ENCODE measurements at regions not wholly inside any gene's neighbourhood (a gene's known extent, or its start where the extent isn't known, plus 50 kb on each side); places are given as distances from the start of the nearest gene placed in this dataset.
A peak's percentile ranks its signal among the peaks of the same experiment; 100 is the strongest.
"Not testable (repeated sequence)": the region's sequence is repeated elsewhere in the genome, so short reads cannot be mapped to it uniquely, and the experiment has no call there.

- 92% methylated on average over 2 of the region's 4 CpGs for WGBS (ENCODE audit: insufficient coverage)
- H3K4me1 ChIP-seq (ENCODE audit: control insufficient read depth, insufficient read depth, low read length), result no peaks in the 10 kb centered on the region
Measured at GRCh38 chr11:29251738-29252137, 765.1 kb downstream of the KCNA4 start.

GRCh38 chr11:29249713-29250112 lies 767.1 kb downstream of the KCNA4 start:
- no peak for DNase-seq
- H3K4me1 ChIP-seq (ENCODE audit: control insufficient read depth, insufficient read depth, low read length), result no peaks in the 10 kb centered on the region
- WGBS (ENCODE audit: insufficient coverage), result no CpG with 5 or more reads among the region's 2 CpGs
- no peak overlapping the region for H3K4me3 ChIP-seq (ENCODE audit: low read length)
- no peaks in the 10 kb centered on the region for H3K36me3 ChIP-seq (ENCODE audit: control insufficient read depth, insufficient read depth, low read length)
- H3K9me3 ChIP-seq (replicated peaks; ENCODE audit: control insufficient read depth, low read depth, low read length), result no peaks in the 10 kb centered on the region
- H3K27ac ChIP-seq (ENCODE audit: low read length), result no peak overlapping the region
- H3K27me3 ChIP-seq (ENCODE audit: control insufficient read depth, insufficient read depth, low read length), result no peaks in the 10 kb centered on the region

More at GRCh38 chr11:29251738-29252137, 765.1 kb downstream of the KCNA4 start:
- Histone ChIP-seq H3K9me3 (replicated peaks; ENCODE audit: control insufficient read depth, low read depth, low read length) (no peaks in the 10 kb centered on the region), H3K36me3 (ENCODE audit: control insufficient read depth, insufficient read depth, low read length) (no peaks in the 10 kb centered on the region), H3K27me3 (ENCODE audit: control insufficient read depth, insufficient read depth, low read length) (no peaks in the 10 kb centered on the region), H3K27ac (ENCODE audit: low read length) (no peak overlapping the region), H3K4me3 (ENCODE audit: low read length) (no peak overlapping the region)
- DNase-seq, result no peak

- H3K4me3 ChIP-seq (ENCODE audit: low read length), result no peak overlapping the region
- H3K36me3 ChIP-seq (ENCODE audit: control insufficient read depth, insufficient read depth, low read length), result no peaks in the 10 kb centered on the region
- no peaks in the 10 kb centered on the region for H3K27me3 ChIP-seq (ENCODE audit: control insufficient read depth, insufficient read depth, low read length)
- H3K9me3 ChIP-seq (replicated peaks; ENCODE audit: control insufficient read depth, low read depth, low read length), result no peaks in the 10 kb centered on the region
- H3K4me1 ChIP-seq (ENCODE audit: control insufficient read depth, insufficient read depth, low read length), result no peaks in the 10 kb centered on the region
- no peak for DNase-seq
- H3K27ac ChIP-seq (ENCODE audit: low read length), result no peak overlapping the region
Measured at GRCh38 chr11:29244355-29244754, 772.5 kb downstream of the KCNA4 start.

- Histone ChIP-seq H3K4me1 (ENCODE audit: control insufficient read depth, insufficient read depth, low read length) (no peaks in the 10 kb centered on the region), H3K36me3 (ENCODE audit: control insufficient read depth, insufficient read depth, low read length) (no peaks in the 10 kb centered on the region), H3K9me3 (replicated peaks; ENCODE audit: control insufficient read depth, low read depth, low read length) (no peaks in the 10 kb centered on the region), H3K27ac (ENCODE audit: low read length) (no peak overlapping the region), H3K27me3 (ENCODE audit: control insufficient read depth, insufficient read depth, low read length) (no peaks in the 10 kb centered on the region), H3K4me3 (ENCODE audit: low read length) (no peak overlapping the region)
- DNase-seq, result no peak
- WGBS (ENCODE audit: insufficient coverage), result no CpG with 5 or more reads among the region's 3 CpGs
Measured at GRCh38 chr11:29243616-29244015, 773.2 kb downstream of the KCNA4 start.

GRCh38 chr11:29231991-29232390 lies 784.8 kb downstream of the KCNA4 start:
- 33% methylated on average over 1 of the region's 4 CpGs for WGBS (ENCODE audit: insufficient coverage)

GRCh38 chr11:29231586-29231985 lies 785.2 kb downstream of the KCNA4 start:
- WGBS (ENCODE audit: insufficient coverage), result no CpG with 5 or more reads among the region's 3 CpGs
- Histone ChIP-seq H3K27ac (ENCODE audit: low read length) (no peak overlapping the region), H3K4me1 (ENCODE audit: control insufficient read depth, insufficient read depth, low read length) (no peaks in the 10 kb centered on the region), H3K4me3 (ENCODE audit: low read length) (no peak overlapping the region), H3K36me3 (ENCODE audit: control insufficient read depth, insufficient read depth, low read length) (no peaks in the 10 kb centered on the region), H3K9me3 (replicated peaks; ENCODE audit: control insufficient read depth, low read depth, low read length) (no peaks in the 10 kb centered on the region), H3K27me3 (ENCODE audit: control insufficient read depth, insufficient read depth, low read length) (no peaks in the 10 kb centered on the region)
- no peak for DNase-seq

More at GRCh38 chr11:29231991-29232390, 784.8 kb downstream of the KCNA4 start:
- Histone ChIP-seq H3K27me3 (ENCODE audit: control insufficient read depth, insufficient read depth, low read length) (no peaks in the 10 kb centered on the region), H3K4me1 (ENCODE audit: control insufficient read depth, insufficient read depth, low read length) (no peaks in the 10 kb centered on the region), H3K36me3 (ENCODE audit: control insufficient read depth, insufficient read depth, low read length) (no peaks in the 10 kb centered on the region), H3K9me3 (replicated peaks; ENCODE audit: control insufficient read depth, low read depth, low read length) (no peaks in the 10 kb centered on the region), H3K4me3 (ENCODE audit: low read length) (no peak overlapping the region), H3K27ac (ENCODE audit: low read length) (no peak overlapping the region)
- DNase-seq, result peak; percentile 2

- no peaks in the 10 kb centered on the region for H3K9me3 ChIP-seq (replicated peaks; ENCODE audit: control insufficient read depth, low read depth, low read length)
- no peak overlapping the region for H3K27ac ChIP-seq (ENCODE audit: low read length)
- no peaks in the 10 kb centered on the region for H3K27me3 ChIP-seq (ENCODE audit: control insufficient read depth, insufficient read depth, low read length)
- no peaks in the 10 kb centered on the region for H3K36me3 ChIP-seq (ENCODE audit: control insufficient read depth, insufficient read depth, low read length)
- H3K4me1 ChIP-seq (ENCODE audit: control insufficient read depth, insufficient read depth, low read length), result no peaks in the 10 kb centered on the region
- H3K4me3 ChIP-seq (ENCODE audit: low read length), result no peak overlapping the region
- 0% methylated on average over 3 of the region's 6 CpGs for WGBS (ENCODE audit: insufficient coverage)
- DNase-seq, result peak; percentile 21
Measured at GRCh38 chr11:29227811-29228210, 789.0 kb downstream of the KCNA4 start.

GRCh38 chr11:29224739-29225384 lies 792.0 kb downstream of the KCNA4 start:
- Histone ChIP-seq H3K9me3 (replicated peaks; ENCODE audit: control insufficient read depth, low read depth, low read length) (peaks cover 3% of the 10 kb centered on the region), H3K4me1 (ENCODE audit: control insufficient read depth, insufficient read depth, low read length) (no peaks in the 10 kb centered on the region), H3K4me3 (ENCODE audit: low read length) (no peak overlapping the region), H3K27ac (ENCODE audit: low read length) (no peak overlapping the region), H3K36me3 (ENCODE audit: control insufficient read depth, insufficient read depth, low read length) (no peaks in the 10 kb centered on the region), H3K27me3 (ENCODE audit: control insufficient read depth, insufficient read depth, low read length) (no peaks in the 10 kb centered on the region)
- 70% methylated on average over 2 of the region's 9 CpGs for WGBS (ENCODE audit: insufficient coverage)
- no peak for DNase-seq

- no CpG with 5 or more reads among the region's 1 CpG for WGBS (ENCODE audit: insufficient coverage)
- H3K27ac ChIP-seq (ENCODE audit: low read length); H3K9me3 ChIP-seq (replicated peaks; ENCODE audit: control insufficient read depth, low read depth, low read length); H3K4me1 ChIP-seq (ENCODE audit: control insufficient read depth, insufficient read depth, low read length); H3K36me3 ChIP-seq (ENCODE audit: control insufficient read depth, insufficient read depth, low read length); H3K27me3 ChIP-seq (ENCODE audit: control insufficient read depth, insufficient read depth, low read length); H3K4me3 ChIP-seq (ENCODE audit: low read length); DNase-seq: not testable (repeated sequence)
Measured at GRCh38 chr11:29219531-29219930, 797.3 kb downstream of the KCNA4 start.

- Histone ChIP-seq H3K27me3 (ENCODE audit: control insufficient read depth, insufficient read depth, low read length) (no peaks in the 10 kb centered on the region), H3K9me3 (replicated peaks; ENCODE audit: control insufficient read depth, low read depth, low read length) (peaks cover 4% of the 10 kb centered on the region), H3K36me3 (ENCODE audit: control insufficient read depth, insufficient read depth, low read length) (no peaks in the 10 kb centered on the region), H3K4me1 (ENCODE audit: control insufficient read depth, insufficient read depth, low read length) (no peaks in the 10 kb centered on the region), H3K27ac (ENCODE audit: low read length) (no peak overlapping the region), H3K4me3 (ENCODE audit: low read length) (no peak overlapping the region)
- DNase-seq, result no peak
Measured at GRCh38 chr11:29217901-29218300, 798.9 kb downstream of the KCNA4 start.

GRCh38 chr11:29214833-29215232 lies 802.0 kb downstream of the KCNA4 start:
- Histone ChIP-seq H3K36me3 (ENCODE audit: control insufficient read depth, insufficient read depth, low read length) (no peaks in the 10 kb centered on the region), H3K27ac (ENCODE audit: low read length) (no peak overlapping the region), H3K4me3 (ENCODE audit: low read length) (no peak overlapping the region), H3K4me1 (ENCODE audit: control insufficient read depth, insufficient read depth, low read length) (no peaks in the 10 kb centered on the region), H3K27me3 (ENCODE audit: control insufficient read depth, insufficient read depth, low read length) (no peaks in the 10 kb centered on the region), H3K9me3 (replicated peaks; ENCODE audit: control insufficient read depth, low read depth, low read length) (peaks cover under 1% of the 10 kb centered on the region)
- DNase-seq, result no peak
- WGBS (ENCODE audit: insufficient coverage), result 60% methylated on average over 1 of the region's 4 CpGs
